Pancreas (tissue), 10 donors: ENCODE measurements at regions not wholly inside any gene's neighbourhood (a gene's known extent, or its start where the extent isn't known, plus 50 kb on each side); places are given as distances from the start of the nearest gene placed in this dataset.
"Not testable (repeated sequence)": the region's sequence is repeated elsewhere in the genome, so short reads cannot be mapped to it uniquely, and the experiment has no call there.

Experiments
- ATAC-seq, 4 donors: fragments of 200-7000 bp; cut with Tn5 transposase; one replicate each; pipeline versions ENCODE4 v1.8.0 to v1.9.1; 2020; ENCODE audit warnings: mild to moderate bottlenecking in 4 of 4, moderate library complexity in 4 of 4
- DNase-seq, 6 donors: peaks; one replicate each; pipeline ENCODE4 v3.0.0-alpha.2; 2020
- FAIRE-seq: peaks from 2 replicates; lab custom pipeline; 2012; peaks lifted over from hg19 to GRCh38; lab: Jason Lieb, UNC
- H3K27ac ChIP-seq, 4 donors: fragments of 200-600 bp; sonication (generic); 1 replicate in 3 of 4; 2 replicates in 1 of 4; pipeline versions ENCODE4 v1.5.0 to v1.8.0; 2020
- H3K27me3 ChIP-seq, 4 donors: fragments of 200-600 bp; one replicate each; pipeline ENCODE4 v1.8.0; 2021
- H3K36me3 ChIP-seq, 3 donors: fragments of 200-600 bp; sonication (generic) in 1 of 3; one replicate each; pipeline versions ENCODE4 v1.5.0 to v1.8.0; 2020 to 2021
- H3K4me1 ChIP-seq, 3 donors: fragments of 200-600 bp; one replicate each; pipeline ENCODE4 v1.8.0; 2021
- H3K4me3 ChIP-seq, 4 donors: fragments of 200-600 bp; sonication (generic) in 2 of 4; one replicate each; pipeline versions ENCODE4 v1.5.0 to v1.8.0; 2020 to 2021
- H3K9me3 ChIP-seq, 4 donors: fragments of 200-600 bp; one replicate each; pipeline ENCODE4 v1.8.0; 2021
- WGBS, 2 donors: extraction: QIAGEN DNeasy Blood & Tissue Kit; methylation state at CpG; one replicate each; pipeline ENCODE4 v1.1.7; 2013; 5-methylcytosine and 5-hydroxymethylcytosine counted together
- intact Hi-C, 3 donors: fragments of 100-400 bp; cut with DNase I; formaldehyde crosslinking; loops; one replicate each; pipeline versions ENCODE4 v1.11.1 to v1.14.2; 2022
- TF ChIP-seq, protein P1 (sequence below), 4 donors: fragments of 200-600 bp; sonication (generic) in 3 of 4; IDR thresholded peaks; one replicate each; pipeline versions ENCODE4 v1.5.0 to v1.8.0; 2021; ENCODE audit warnings: antibody characterized with exemption in 4 of 4
- donor health status: healthy with polysubstance abuse.
- donor health status: DM: no; HTN: no; CAD: no; lungs with moderate emphysema.
- donor health status: DM: no; HTN: no; CAD: no.
- donor health status: control.
- donor health status: control.
- donor health status: Bipolar disorder and iron deficiency.
- donor health status: DM: yes; HTN: yes; CAD: no.
- donor health status: DM: no; HTN: no; CAD: no.
- donor health status: DM: no; HTN: no; CAD: no.
- donor health status: DM: yes; HTN: yes; CAD: no.

DNA sequence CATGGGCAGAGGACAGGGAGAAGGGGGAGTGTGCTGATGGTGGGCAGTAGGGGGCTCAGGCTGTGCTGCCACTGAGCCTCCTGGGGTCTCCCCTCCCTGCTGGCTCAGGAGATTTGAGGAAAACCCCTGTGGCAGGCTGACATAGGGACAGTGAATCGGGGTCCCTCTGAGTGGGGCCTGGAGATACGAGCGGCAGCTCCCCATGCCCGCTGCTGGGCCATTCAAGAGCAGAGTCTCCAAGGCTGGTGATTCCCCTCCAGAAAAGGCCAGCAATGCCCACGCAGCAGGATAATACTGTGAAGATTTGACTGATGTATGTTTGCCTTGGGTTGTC is 288.7 kb upstream of the SFSWAP start:
- WGBS, 2 donors, result 63 to 78% methylated on average over 5 of the region's 5 CpGs
- intact Hi-C loops, result no loop called here
- no peak for FAIRE-seq
- Histone ChIP-seq H3K36me3 (no peaks in the 10 kb centered on the region), H3K4me1 (no peaks in the 10 kb centered on the region), H3K4me3 (no peak overlapping the region), H3K27me3 (no peaks in the 10 kb centered on the region), H3K27ac (no peak overlapping the region), H3K9me3 (no peaks in the 10 kb centered on the region)
- TF ChIP-seq, protein P1, sequence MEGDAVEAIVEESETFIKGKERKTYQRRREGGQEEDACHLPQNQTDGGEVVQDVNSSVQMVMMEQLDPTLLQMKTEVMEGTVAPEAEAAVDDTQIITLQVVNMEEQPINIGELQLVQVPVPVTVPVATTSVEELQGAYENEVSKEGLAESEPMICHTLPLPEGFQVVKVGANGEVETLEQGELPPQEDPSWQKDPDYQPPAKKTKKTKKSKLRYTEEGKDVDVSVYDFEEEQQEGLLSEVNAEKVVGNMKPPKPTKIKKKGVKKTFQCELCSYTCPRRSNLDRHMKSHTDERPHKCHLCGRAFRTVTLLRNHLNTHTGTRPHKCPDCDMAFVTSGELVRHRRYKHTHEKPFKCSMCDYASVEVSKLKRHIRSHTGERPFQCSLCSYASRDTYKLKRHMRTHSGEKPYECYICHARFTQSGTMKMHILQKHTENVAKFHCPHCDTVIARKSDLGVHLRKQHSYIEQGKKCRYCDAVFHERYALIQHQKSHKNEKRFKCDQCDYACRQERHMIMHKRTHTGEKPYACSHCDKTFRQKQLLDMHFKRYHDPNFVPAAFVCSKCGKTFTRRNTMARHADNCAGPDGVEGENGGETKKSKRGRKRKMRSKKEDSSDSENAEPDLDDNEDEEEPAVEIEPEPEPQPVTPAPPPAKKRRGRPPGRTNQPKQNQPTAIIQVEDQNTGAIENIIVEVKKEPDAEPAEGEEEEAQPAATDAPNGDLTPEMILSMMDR (IDR thresholded peaks at IDR 0.05), result no peak
- DNase-seq, result no peak
- no peak for ATAC-seq

DNA sequence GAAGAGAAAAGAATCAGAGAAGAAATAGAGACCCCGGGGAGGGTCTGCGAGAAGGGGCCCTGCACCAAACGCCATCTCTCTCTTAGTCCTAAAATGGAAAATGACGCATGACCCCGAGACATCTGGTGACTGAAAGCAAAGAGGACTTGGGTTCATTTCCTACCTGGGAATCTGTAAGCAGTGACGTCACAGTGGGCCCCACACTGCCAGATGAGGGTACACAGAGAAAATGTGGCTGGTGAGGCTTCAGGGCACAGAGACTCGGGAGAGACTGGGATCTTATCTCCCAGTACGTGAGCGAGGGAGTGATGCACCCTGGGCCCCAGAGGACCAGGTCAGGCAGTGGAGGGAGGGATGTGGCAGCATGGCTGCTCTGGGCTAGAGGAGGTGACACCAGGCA is 288.1 kb upstream of the SFSWAP start:
- intact Hi-C loops, result no loop called here
- Histone ChIP-seq H3K4me3 (no peak overlapping the region), H3K27me3 (no peaks in the 10 kb centered on the region), H3K27ac (no peak overlapping the region), H3K36me3 (no peaks in the 10 kb centered on the region), H3K4me1 (no peaks in the 10 kb centered on the region), H3K9me3 (no peaks in the 10 kb centered on the region)
- TF ChIP-seq, protein P1 (IDR thresholded peaks at IDR 0.05), result no peak
- ATAC-seq (no peak), FAIRE-seq (no peak), DNase-seq (no peak)
- 69 to 81% methylated on average over 9 of the region's 9 CpGs for WGBS, 2 donors

DNA sequence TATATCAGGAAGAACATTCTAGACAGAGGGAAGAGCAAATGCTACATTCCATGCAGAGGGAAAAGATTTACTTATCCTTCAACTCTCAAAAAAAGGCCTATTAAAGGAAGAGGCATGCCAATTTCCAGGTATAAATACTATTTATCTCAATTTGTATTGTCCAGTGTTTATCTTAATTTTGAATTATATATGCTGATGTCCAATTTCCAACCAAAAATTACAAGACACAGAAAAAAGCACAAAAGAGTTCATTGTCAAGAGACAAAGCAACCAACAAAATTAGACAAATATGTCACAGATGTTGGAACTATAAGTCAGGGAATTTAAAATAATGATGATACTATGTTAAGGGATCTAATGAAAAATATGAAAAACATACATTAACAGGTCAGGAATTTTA is 286.6 kb upstream of the SFSWAP start:
- no peak overlapping the region for H3K27ac ChIP-seq
- no peak overlapping the region for H3K4me3 ChIP-seq
- H3K4me1 ChIP-seq, result no peaks in the 10 kb centered on the region
- TF ChIP-seq, protein P1 (IDR thresholded peaks at IDR 0.05), result no peak
- FAIRE-seq (no peak), DNase-seq (no peak), ATAC-seq (no peak)
- intact Hi-C loops, result no loop called here
- H3K9me3 ChIP-seq, result no peaks in the 10 kb centered on the region
- no peaks in the 10 kb centered on the region for H3K27me3 ChIP-seq
- H3K36me3 ChIP-seq, result no peaks in the 10 kb centered on the region

DNA sequence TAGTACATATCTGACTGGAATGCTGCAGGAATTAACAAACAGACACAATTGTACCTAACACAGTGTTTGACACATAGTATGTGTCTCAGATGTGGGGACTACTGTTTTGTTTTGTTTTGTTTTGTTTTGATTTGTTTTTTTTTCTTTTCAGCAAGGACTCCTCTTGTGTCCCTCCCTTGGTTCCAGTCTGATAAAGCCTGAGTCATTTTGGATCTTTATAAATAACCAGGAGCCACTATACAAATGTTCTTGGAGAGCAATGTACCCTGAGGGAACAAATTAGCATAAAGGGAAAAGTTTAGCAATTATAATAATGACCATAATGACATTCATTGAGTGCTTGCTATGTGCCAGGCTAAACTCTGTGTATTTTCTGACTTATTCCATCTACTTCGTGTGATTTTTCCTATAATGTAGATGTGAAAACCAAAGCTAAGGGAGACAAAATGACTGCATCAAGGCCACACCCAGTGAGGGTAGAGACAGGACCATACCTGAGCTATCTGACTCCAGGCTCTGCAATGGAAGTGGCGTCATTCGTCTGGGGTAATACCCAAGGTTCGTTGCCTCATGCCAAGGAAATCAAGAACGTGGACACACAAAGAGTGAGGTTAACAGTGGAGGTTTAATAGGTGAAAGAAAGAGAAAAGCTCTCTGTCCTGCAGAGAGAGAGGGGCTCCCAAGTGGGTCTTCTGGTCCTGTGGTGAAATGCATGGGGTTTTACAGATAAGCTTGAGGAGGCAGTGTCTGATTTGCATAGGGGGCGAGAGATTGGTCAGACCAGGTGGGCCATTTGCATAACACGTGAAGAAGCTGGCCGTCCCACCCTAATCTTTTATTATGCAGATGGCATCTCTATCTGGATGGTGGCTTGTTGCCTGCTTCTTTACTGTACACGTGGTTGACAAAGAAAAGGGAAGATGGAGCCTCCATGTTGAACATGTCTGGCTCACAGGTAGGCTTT is 285.5 kb upstream of the SFSWAP start:
- no peak for ATAC-seq
- Histone ChIP-seq H3K4me3 (no peak overlapping the region), H3K36me3 (no peaks in the 10 kb centered on the region), H3K4me1 (no peaks in the 10 kb centered on the region), H3K9me3 (no peaks in the 10 kb centered on the region), H3K27me3 (no peaks in the 10 kb centered on the region), H3K27ac (no peak overlapping the region)
- no peak for FAIRE-seq
- TF ChIP-seq, protein P1 (IDR thresholded peaks at IDR 0.05), result no peak
- intact Hi-C loops, result no loop called here
- 66 to 81% methylated on average over 9 of the region's 9 CpGs for WGBS, 2 donors
- no peak for DNase-seq

DNA sequence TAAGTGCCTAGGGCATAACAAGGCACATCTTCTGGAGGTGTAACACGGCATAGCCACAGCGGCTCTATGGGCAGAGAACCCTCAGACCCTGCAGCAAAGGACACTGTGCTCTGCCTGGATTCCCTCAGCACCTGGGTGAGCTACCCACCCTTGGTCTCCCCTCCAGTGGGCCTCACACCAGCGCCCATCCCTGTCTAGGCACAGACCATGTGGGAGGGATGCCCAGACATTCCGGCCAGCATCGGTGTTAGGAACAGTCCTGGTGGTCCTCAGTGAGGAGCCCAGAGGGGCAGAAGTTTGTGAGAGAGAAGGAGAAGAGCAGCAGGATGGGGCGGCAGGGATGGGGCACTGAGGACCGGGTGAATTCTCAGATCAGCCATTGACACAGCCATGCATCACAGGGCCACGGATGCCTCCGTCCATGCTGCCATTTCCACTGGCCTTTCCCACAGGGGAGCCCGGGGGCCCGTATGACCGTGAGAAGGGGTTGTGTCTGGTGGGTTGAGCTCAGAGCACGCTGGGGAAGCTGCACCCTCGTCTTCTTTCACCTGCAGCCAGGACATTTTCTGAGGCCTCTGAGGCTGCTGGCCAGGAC is 282.7 kb upstream of the SFSWAP start:
- H3K27ac ChIP-seq, result no peak overlapping the region
- intact Hi-C loops, result no loop called here
- no peak for DNase-seq
- no peak for FAIRE-seq
- no peaks in the 10 kb centered on the region for H3K36me3 ChIP-seq
- no peaks in the 10 kb centered on the region for H3K4me1 ChIP-seq
- no peaks in the 10 kb centered on the region for H3K9me3 ChIP-seq
- peak in 1 of 4 donors; percentile 16 for ATAC-seq
- TF ChIP-seq, protein P1 (IDR thresholded peaks at IDR 0.05), result no peak
- 49% methylated on average over 13 to 14 of the region's 14 CpGs for WGBS, 2 donors
- H3K27me3 ChIP-seq, result no peaks in the 10 kb centered on the region
- no peak overlapping the region for H3K4me3 ChIP-seq

DNA sequence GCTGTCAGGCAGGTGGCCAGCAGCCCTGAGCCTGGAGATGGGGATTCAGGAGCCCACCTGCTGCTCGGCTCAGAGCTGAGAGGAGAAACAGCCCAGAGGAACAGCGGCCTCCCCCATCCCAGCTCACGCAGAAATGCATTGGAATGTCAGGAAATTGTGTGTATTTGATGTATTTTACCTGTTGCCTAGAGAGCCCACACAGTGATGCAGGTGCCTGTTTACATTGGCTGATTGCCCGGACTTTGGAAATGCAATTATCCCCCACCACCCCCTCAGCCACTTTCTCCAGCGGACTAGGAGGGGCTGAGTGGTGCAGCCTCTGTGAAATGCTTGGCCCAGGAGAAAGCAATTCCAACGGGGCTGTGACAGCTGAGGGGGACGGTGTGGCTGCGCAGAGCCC is 281.7 kb upstream of the SFSWAP start:
- WGBS, 2 donors, result 0 to 4% methylated on average over 3 to 5 of the region's 8 CpGs
- peak in 2 of 6 donors; percentile 8 to 43 for DNase-seq
- H3K4me3 ChIP-seq, H3K9me3 ChIP-seq, intact Hi-C loops, H3K27ac ChIP-seq, H3K4me1 ChIP-seq, H3K27me3 ChIP-seq, H3K36me3 ChIP-seq, FAIRE-seq: not testable (repeated sequence)
- ATAC-seq, result peak; percentile 69 to 93 (median 89)

DNA sequence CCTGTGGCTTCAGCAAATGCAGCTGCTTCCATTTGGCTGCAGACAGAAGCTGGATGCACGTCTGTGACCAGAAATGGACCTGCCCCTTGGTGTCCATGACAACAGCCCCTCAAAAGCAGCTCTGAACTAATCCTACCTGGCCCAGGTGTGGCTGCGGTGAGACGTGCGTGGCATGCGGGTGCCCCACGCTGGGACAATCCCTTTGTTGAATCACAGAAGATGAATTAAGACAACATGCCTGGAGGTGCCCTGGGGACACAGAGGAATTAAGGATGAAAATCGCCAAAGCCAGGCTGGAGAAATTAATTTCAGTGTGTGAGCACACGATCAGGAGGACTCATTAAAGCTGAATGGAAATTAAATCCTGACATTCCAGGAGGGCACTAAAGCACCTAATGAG is 281.2 kb upstream of the SFSWAP start:
- ATAC-seq, result peak in 2 of 4 donors; percentile 22 to 33
- DNase-seq, H3K27ac ChIP-seq, H3K27me3 ChIP-seq, intact Hi-C loops, H3K4me1 ChIP-seq, FAIRE-seq, H3K9me3 ChIP-seq, H3K36me3 ChIP-seq, H3K4me3 ChIP-seq: not testable (repeated sequence)
- 15 to 26% methylated on average over 7 to 8 of the region's 8 CpGs for WGBS, 2 donors
